ENCODE measurements at regions not wholly inside any gene's neighbourhood (a gene's known extent, or its start where the extent isn't known, plus 50 kb on each side); places are given as distances from the start of the nearest gene placed in this dataset.
"Not testable (repeated sequence)": the region's sequence is repeated elsewhere in the genome, so short reads cannot be mapped to it uniquely, and the experiment has no call there.

- Histone ChIP-seq H3K4me3 (no peak overlapping the region), H3K9me3 (no peaks in the 10 kb centered on the region), H3K27ac (no peak overlapping the region), H3K27me3 (no peaks in the 10 kb centered on the region), H3K4me1 (no peaks in the 10 kb centered on the region), H3K36me3 (no peaks in the 10 kb centered on the region)
- TF ChIP-seq CTCF (IDR thresholded peaks at IDR 0.05) = no peak
- DNase-seq (no peak), ATAC-seq (no peak)
- intact Hi-C loops (cut with DNase I) = no loop called here
Observed at GRCh38 chr12:33533527-33533926, 93.9 kb upstream of the SYT10 start.

DNA sequence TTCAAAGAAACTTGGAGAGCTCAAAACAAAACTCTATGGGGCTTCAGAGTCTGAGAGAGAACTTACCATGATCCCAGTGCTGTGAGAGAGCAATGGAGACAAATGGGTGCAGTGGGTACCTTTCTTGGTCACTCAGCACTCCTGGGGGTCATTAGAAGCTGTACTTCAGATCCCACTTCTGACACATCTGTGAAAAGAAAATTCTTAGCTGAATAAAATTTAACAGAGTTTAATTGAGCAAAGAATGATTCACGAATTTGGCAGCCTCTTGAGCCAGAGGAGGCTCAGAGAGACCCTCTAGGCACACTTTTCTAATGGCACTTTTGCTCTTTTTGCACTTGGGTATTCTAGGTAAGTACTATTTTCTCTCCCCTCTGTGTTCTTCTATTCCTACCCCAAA, 96.8 kb upstream of the SYT10 start:
- no peaks in the 10 kb centered on the region for H3K4me1 ChIP-seq
- no peak for ATAC-seq
- H3K36me3 ChIP-seq = no peaks in the 10 kb centered on the region
- intact Hi-C loops (cut with DNase I) = no loop called here
- peaks cover 0 to under 1% of the 10 kb centered on the region in 2 donors for H3K9me3 ChIP-seq
- no peak overlapping the region for H3K27ac ChIP-seq
- H3K4me3 ChIP-seq = no peak overlapping the region
- no peak for TF ChIP-seq CTCF (IDR thresholded peaks at IDR 0.05)
- no peaks in the 10 kb centered on the region for H3K27me3 ChIP-seq
- DNase-seq = no peak

GRCh38 chr12:33546004-33546403, 106.4 kb upstream of the SYT10 start:
- H3K9me3 ChIP-seq = peaks cover 0 to 17% of the 10 kb centered on the region in 2 donors
- DNase-seq = no peak
- no peak for TF ChIP-seq CTCF (IDR thresholded peaks at IDR 0.05)
- H3K4me3 ChIP-seq = no peak overlapping the region
- no peaks in the 10 kb centered on the region for H3K36me3 ChIP-seq
- no peak for ATAC-seq
- no peak overlapping the region for H3K27ac ChIP-seq
- no peaks in the 10 kb centered on the region for H3K27me3 ChIP-seq
- intact Hi-C loops (cut with DNase I) = no loop called here
- no peaks in the 10 kb centered on the region for H3K4me1 ChIP-seq

DNA sequence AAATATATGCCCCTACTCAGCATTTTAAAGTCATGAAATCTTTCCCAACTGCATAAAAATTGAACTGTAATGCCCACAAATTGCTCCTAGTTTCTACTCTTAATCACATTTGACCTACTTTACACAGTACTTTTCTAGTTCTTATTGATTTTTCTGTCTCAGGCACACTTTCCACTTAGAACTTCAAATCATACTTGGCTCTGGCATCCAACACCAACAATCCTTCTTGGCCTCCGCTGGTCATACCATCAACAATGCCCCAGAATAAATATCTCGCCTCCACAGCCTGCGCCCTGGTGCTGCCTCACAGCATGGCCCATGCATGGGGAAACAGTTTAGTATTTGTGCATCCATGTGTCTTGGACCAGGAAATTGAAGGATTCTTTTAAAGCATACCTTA, 107.5 kb upstream of the SYT10 start:
- H3K27me3 ChIP-seq = no peaks in the 10 kb centered on the region
- peaks cover 0 to 11% of the 10 kb centered on the region in 2 donors for H3K9me3 ChIP-seq
- intact Hi-C loops (cut with DNase I) = no loop called here
- H3K27ac ChIP-seq = no peak overlapping the region
- ATAC-seq = no peak
- TF ChIP-seq CTCF (IDR thresholded peaks at IDR 0.05) = no peak
- H3K4me3 ChIP-seq = no peak overlapping the region
- H3K36me3 ChIP-seq = no peaks in the 10 kb centered on the region
- H3K4me1 ChIP-seq = no peaks in the 10 kb centered on the region
- peak in 1 of 4 donors; percentile 10 for DNase-seq

DNA sequence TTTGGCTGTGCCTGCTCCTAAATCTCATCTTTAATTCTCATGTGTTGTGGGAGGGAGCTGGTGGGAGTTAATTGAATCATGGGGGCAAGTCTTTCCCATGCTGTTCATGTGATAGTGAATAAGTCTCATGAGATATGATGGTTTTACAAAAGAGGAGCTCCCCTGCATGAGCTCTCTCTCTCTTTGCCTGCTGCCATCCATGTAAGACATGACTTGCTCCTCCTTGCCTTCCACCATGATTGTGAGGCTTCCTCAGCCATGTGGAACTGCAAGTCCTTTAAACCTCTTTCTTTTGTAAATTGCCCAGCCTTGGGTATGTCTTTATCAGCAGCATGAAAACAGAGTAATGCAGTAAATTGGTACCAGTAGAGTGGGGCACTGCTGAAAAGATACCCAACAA, 110.6 kb upstream of the SYT10 start:
- H3K27ac ChIP-seq; H3K9me3 ChIP-seq; intact Hi-C loops (cut with DNase I); H3K36me3 ChIP-seq; ATAC-seq; H3K4me3 ChIP-seq; H3K4me1 ChIP-seq; DNase-seq; H3K27me3 ChIP-seq: not testable (repeated sequence)

DNA sequence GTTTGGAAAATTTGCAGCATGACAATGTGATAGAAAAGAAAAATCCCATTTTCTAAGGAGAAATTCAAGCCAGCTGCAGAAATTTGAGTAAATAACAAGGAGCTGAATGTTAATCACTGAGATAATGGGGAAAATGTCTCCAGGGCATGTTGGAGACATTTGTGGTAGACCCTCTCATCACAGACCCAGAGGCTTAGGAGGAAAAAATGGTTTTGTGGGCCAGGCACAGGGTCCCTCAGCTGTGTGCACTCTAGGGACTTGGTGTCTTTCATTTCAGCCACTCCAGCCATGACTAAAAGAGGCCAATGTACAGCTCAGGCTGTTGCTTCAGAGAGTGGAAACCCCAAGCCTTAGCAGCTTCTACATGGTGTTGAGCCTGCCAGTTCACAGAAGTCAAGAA, 111.4 kb upstream of the SYT10 start:
- no peak for DNase-seq
- Histone ChIP-seq H3K9me3 (peaks cover 0 to 7% of the 10 kb centered on the region in 2 donors), H3K4me1 (no peaks in the 10 kb centered on the region), H3K36me3 (no peaks in the 10 kb centered on the region), H3K27ac (no peak overlapping the region), H3K4me3 (no peak overlapping the region), H3K27me3 (no peaks in the 10 kb centered on the region)
- no peak for TF ChIP-seq CTCF (IDR thresholded peaks at IDR 0.05)
- no peak for ATAC-seq
- intact Hi-C loops (cut with DNase I) = no loop called here

All from left lung (tissue), 4 donors.